ENCODE measurements at regions not wholly inside any gene's neighbourhood (a gene's known extent, or its start where the extent isn't known, plus 50 kb on each side); places are given as distances from the start of the nearest gene placed in this dataset.

- H3K4me1 ChIP-seq (replicated peaks): no peaks in the 10 kb centered on the region
- H3K36me3 ChIP-seq: no peaks in the 10 kb centered on the region
- H3K4me3 ChIP-seq: no peak overlapping the region
- no peaks in the 10 kb centered on the region for H3K27me3 ChIP-seq (replicated peaks; ENCODE audit: insufficient read depth)
- intact Hi-C loops (cut with DNase I): no loop called here
- H3K9me3 ChIP-seq: no peaks in the 10 kb centered on the region
- TF ChIP-seq CTCF (IDR thresholded peaks at IDR 0.05): no peak
- no peak for TF ChIP-seq POLR2A (IDR thresholded peaks at IDR 0.05)
- TF ChIP-seq POLR2AphosphoS5 (IDR thresholded peaks at IDR 0.05): no peak
- no peak for DNase-seq (ENCODE audit: low spot score)
- no peak overlapping the region for H3K27ac ChIP-seq
Measured at GRCh38 chr10:123527151-123527550, 139.0 kb upstream of the GPR26 start.

- Histone ChIP-seq H3K4me1 (replicated peaks) (no peaks in the 10 kb centered on the region), H3K27ac (no peak overlapping the region), H3K4me3 (no peak overlapping the region), H3K27me3 (replicated peaks; ENCODE audit: insufficient read depth) (no peaks in the 10 kb centered on the region), H3K9me3 (no peaks in the 10 kb centered on the region), H3K36me3 (no peaks in the 10 kb centered on the region)
- intact Hi-C loops (cut with DNase I): no loop called here
- no peak for DNase-seq (ENCODE audit: low spot score)
- WGBS: 64% methylated on average over 10 of the region's 10 CpGs
- TF ChIP-seq POLR2AphosphoS5 (IDR thresholded peaks at IDR 0.05) (no peak), CTCF (IDR thresholded peaks at IDR 0.05) (no peak), POLR2A (IDR thresholded peaks at IDR 0.05) (no peak)
Measured at GRCh38 chr10:123529146-123529760, 136.9 kb upstream of the GPR26 start.

- no peak overlapping the region for H3K4me3 ChIP-seq
- WGBS: 75% methylated on average over 9 of the region's 9 CpGs
- no peak overlapping the region for H3K27ac ChIP-seq
- TF ChIP-seq POLR2AphosphoS5 (IDR thresholded peaks at IDR 0.05): no peak
- no peaks in the 10 kb centered on the region for H3K27me3 ChIP-seq (replicated peaks; ENCODE audit: insufficient read depth)
- H3K9me3 ChIP-seq: no peaks in the 10 kb centered on the region
- H3K36me3 ChIP-seq: no peaks in the 10 kb centered on the region
- no peaks in the 10 kb centered on the region for H3K4me1 ChIP-seq (replicated peaks)
- intact Hi-C loops (cut with DNase I): no loop called here
- no peak for DNase-seq (ENCODE audit: low spot score)
Measured at GRCh38 chr10:123530166-123530870, 135.8 kb upstream of the GPR26 start.

- Histone ChIP-seq H3K36me3 (no peaks in the 10 kb centered on the region), H3K9me3 (no peaks in the 10 kb centered on the region), H3K27ac (no peak overlapping the region), H3K4me1 (replicated peaks) (no peaks in the 10 kb centered on the region), H3K27me3 (replicated peaks; ENCODE audit: insufficient read depth) (peaks cover 7% of the 10 kb centered on the region), H3K4me3 (no peak overlapping the region)
- no peak for TF ChIP-seq CTCF (IDR thresholded peaks at IDR 0.05)
- TF ChIP-seq POLR2AphosphoS5 (IDR thresholded peaks at IDR 0.05): no peak
- TF ChIP-seq POLR2A (IDR thresholded peaks at IDR 0.05): no peak
- no peak for DNase-seq (ENCODE audit: low spot score)
- 62% methylated on average over 5 of the region's 5 CpGs for WGBS
- intact Hi-C loops (cut with DNase I): no loop called here
Measured at GRCh38 chr10:123535386-123535785, 130.8 kb upstream of the GPR26 start.

GRCh38 chr10:123536176-123536845 is 129.8 kb upstream of the GPR26 start:
- intact Hi-C loops (cut with DNase I): no loop called here
- Histone ChIP-seq H3K9me3 (no peaks in the 10 kb centered on the region), H3K27me3 (replicated peaks; ENCODE audit: insufficient read depth) (peaks cover 7% of the 10 kb centered on the region), H3K4me1 (replicated peaks) (no peaks in the 10 kb centered on the region), H3K27ac (no peak overlapping the region), H3K4me3 (no peak overlapping the region), H3K36me3 (no peaks in the 10 kb centered on the region)
- DNase-seq (ENCODE audit: low spot score): no peak
- 82% methylated on average over 6 of the region's 6 CpGs for WGBS
- TF ChIP-seq POLR2A (IDR thresholded peaks at IDR 0.05) (no peak), POLR2AphosphoS5 (IDR thresholded peaks at IDR 0.05) (no peak), CTCF (IDR thresholded peaks at IDR 0.05) (no peak)
